OCI-LY3 (cell line): ENCODE measurements at regions not wholly inside any gene's neighbourhood (a gene's known extent, or its start where the extent isn't known, plus 50 kb on each side); places are given as distances from the start of the nearest gene placed in this dataset.

Experiments
- H2AFZ ChIP-seq: fragments of 200-600, 300-600 bp; shearing (Covaris generic); 2 replicates; pipeline ENCODE4 v1.6.0; 2014; ENCODE audit warnings: antibody characterized with exemption, low read depth, low read length
- H3K27ac ChIP-seq: fragments of 200-600, 300-600 bp; sonication (generic); 2 replicates; pipeline ENCODE4 v1.5.1; 2014; ENCODE audit warnings: mild to moderate bottlenecking, low read length, moderate library complexity, mixed read lengths
- H3K27me3 ChIP-seq: fragments of 200-600, 300-600 bp; sonication (generic); 2 replicates; pipeline ENCODE4 v1.6.1; 2014; ENCODE audit warnings: low read depth, low read length, mixed read lengths
- H3K36me3 ChIP-seq: fragments of 200-600, 300-600 bp; sonication (generic); replicated peaks from 2 replicates; pipeline ENCODE3; 2014; ENCODE audit warnings: low read depth, low read length, mixed read lengths
- H3K4me1 ChIP-seq: fragments of 300-600, 200-600 bp; sonication (generic); 2 replicates; pipeline ENCODE4 v1.6.1; 2014; ENCODE audit warnings: low read length, mixed read lengths
- H3K4me2 ChIP-seq: fragments of 200-600, 300-600 bp; sonication (generic); 2 replicates; pipeline ENCODE4 v1.6.1; 2014; ENCODE audit warnings: low read length, mixed read lengths
- H3K4me3 ChIP-seq: fragments of 300-600, 200-600 bp; sonication (generic); 2 replicates; pipeline ENCODE4 v1.5.1; 2014; ENCODE audit warnings: antibody characterized with exemption, mild to moderate bottlenecking, low read length, moderate library complexity
- H3K79me2 ChIP-seq: fragments of 300-600, 200-600 bp; shearing (Covaris generic); 2 replicates; pipeline ENCODE4 v1.6.1; 2014; ENCODE audit warnings: mild to moderate bottlenecking, low read length, mixed read lengths
- H3K9ac ChIP-seq: fragments of 300-600, 200-600 bp; shearing (Covaris generic); 2 replicates; pipeline ENCODE4 v1.6.0; 2014; ENCODE audit warnings: mild to moderate bottlenecking, low read length, moderate library complexity
- H3K9me3 ChIP-seq: fragments of 200-600, 300-600 bp; shearing (Covaris generic); 2 replicates; pipeline ENCODE4 v1.6.1; 2014; ENCODE audit warnings: low read length, mixed read lengths; ENCODE audit not compliant: insufficient read depth
- H4K20me1 ChIP-seq: fragments of 200-600, 300-600 bp; sonication (generic); 2 replicates; pipeline ENCODE4 v1.6.1; 2016; ENCODE audit warnings: low read length, mixed read lengths; ENCODE audit not compliant: insufficient read depth
- EZH2phosphoT487 ChIP-seq: fragments of 200-600 bp; shearing (Covaris generic); IDR thresholded peaks from 2 replicates; pipeline ENCODE4 v1.6.1; 2018; ENCODE audit warnings: antibody characterized with exemption, mixed run types, low read depth
- TF ChIP-seq, protein P1 (sequence below): fragments of 200-600, 300-600 bp; sonication (generic); IDR thresholded peaks from 2 replicates; pipeline ENCODE4 v1.5.1; 2014; ENCODE audit warnings: antibody characterized with exemption, low read length, low read depth

DNA sequence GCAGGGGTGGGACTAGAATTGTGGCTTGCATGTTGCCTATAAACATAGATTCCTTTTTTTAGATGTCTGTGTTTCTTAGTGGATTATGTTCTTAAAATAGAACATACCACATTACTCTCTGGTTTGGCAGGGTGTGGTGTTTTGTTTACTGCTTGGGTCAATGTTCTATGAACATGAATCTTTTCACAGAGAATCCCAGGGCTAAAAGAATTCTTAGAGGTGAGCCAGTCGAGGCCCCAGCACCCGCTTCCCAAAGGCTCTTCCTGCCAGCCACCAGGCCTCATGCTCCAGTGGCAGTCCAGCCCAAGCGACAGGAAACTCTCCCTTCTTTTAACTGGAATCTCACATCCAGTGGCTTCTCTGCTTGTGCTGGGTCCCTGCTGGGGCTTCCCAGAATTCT is 126.6 kb downstream of the C9orf152 start:
- TF ChIP-seq, protein P1, sequence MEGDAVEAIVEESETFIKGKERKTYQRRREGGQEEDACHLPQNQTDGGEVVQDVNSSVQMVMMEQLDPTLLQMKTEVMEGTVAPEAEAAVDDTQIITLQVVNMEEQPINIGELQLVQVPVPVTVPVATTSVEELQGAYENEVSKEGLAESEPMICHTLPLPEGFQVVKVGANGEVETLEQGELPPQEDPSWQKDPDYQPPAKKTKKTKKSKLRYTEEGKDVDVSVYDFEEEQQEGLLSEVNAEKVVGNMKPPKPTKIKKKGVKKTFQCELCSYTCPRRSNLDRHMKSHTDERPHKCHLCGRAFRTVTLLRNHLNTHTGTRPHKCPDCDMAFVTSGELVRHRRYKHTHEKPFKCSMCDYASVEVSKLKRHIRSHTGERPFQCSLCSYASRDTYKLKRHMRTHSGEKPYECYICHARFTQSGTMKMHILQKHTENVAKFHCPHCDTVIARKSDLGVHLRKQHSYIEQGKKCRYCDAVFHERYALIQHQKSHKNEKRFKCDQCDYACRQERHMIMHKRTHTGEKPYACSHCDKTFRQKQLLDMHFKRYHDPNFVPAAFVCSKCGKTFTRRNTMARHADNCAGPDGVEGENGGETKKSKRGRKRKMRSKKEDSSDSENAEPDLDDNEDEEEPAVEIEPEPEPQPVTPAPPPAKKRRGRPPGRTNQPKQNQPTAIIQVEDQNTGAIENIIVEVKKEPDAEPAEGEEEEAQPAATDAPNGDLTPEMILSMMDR = no peak
- no peak for TF ChIP-seq EZH2phosphoT487
- H3K27ac ChIP-seq = no peak overlapping the region
- H3K36me3 ChIP-seq = no peaks in the 10 kb centered on the region
- H3K9me3 ChIP-seq = no peaks in the 10 kb centered on the region
- H3K4me2 ChIP-seq = no peak overlapping the region
- no peak overlapping the region for H3K4me3 ChIP-seq
- no peaks in the 10 kb centered on the region for H3K27me3 ChIP-seq
- H3K4me1 ChIP-seq = no peaks in the 10 kb centered on the region
- H2AFZ ChIP-seq = no peak overlapping the region
- H3K79me2 ChIP-seq = peaks cover 76% of the 10 kb centered on the region
- H4K20me1 ChIP-seq = peaks cover 81% of the 10 kb centered on the region
- no peak overlapping the region for H3K9ac ChIP-seq

DNA sequence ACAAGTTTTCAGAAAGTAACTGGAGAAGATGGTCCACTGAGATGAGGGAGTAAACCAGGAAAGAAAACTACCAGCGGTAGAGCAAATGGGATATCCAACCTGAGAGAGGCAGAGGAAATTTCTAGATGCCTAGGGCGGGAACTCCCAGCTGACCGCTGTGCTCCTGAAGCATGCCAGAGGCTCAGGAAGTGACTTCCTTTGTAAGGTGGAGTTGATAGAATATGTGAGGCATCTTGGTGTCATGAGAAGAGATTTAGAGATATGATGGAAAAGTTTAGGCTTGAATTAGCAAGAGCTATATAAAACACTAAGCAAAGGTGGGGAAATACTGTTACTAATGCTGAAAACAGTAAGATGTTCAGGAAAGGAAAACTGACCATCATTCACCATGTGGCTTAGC is 124.1 kb downstream of the C9orf152 start:
- no peaks in the 10 kb centered on the region for H3K36me3 ChIP-seq
- H3K9ac ChIP-seq = no peak overlapping the region
- H3K79me2 ChIP-seq = peaks cover 76% of the 10 kb centered on the region
- TF ChIP-seq, protein P1 = no peak
- no peak for TF ChIP-seq EZH2phosphoT487
- H4K20me1 ChIP-seq = peaks cover 81% of the 10 kb centered on the region
- no peak overlapping the region for H3K4me2 ChIP-seq
- no peaks in the 10 kb centered on the region for H3K27me3 ChIP-seq
- no peak overlapping the region for H3K27ac ChIP-seq
- H2AFZ ChIP-seq = no peak overlapping the region
- no peak overlapping the region for H3K4me3 ChIP-seq
- no peaks in the 10 kb centered on the region for H3K4me1 ChIP-seq
- H3K9me3 ChIP-seq = no peaks in the 10 kb centered on the region

DNA sequence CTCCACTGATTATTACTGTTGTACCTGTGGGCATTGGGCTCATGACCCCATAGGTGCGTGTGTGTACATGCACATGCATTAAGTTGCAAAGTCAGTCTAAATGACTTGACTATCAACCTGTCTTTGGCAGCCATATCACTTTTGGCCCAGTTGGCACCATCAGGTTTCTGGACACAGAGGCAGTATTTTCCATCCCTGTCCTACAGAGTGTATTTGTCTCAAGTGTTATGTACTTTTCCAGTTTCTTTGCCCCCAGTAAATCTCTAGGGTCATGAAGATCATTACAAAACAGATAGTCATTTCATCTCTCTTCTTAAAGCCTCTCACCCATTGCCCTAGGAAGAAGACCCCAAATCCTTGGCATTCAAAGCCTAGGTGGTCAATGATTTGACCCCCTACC is 121.4 kb downstream of the C9orf152 start:
- H3K9ac ChIP-seq = no peak overlapping the region
- peaks cover 80% of the 10 kb centered on the region for H4K20me1 ChIP-seq
- H3K4me2 ChIP-seq = no peak overlapping the region
- no peaks in the 10 kb centered on the region for H3K9me3 ChIP-seq
- H3K4me3 ChIP-seq = no peak overlapping the region
- no peak overlapping the region for H3K27ac ChIP-seq
- TF ChIP-seq EZH2phosphoT487 = no peak
- TF ChIP-seq, protein P1 = no peak
- H3K79me2 ChIP-seq = peaks cover 69% of the 10 kb centered on the region
- H2AFZ ChIP-seq = no peak overlapping the region
- peaks cover 8% of the 10 kb centered on the region for H3K4me1 ChIP-seq
- H3K27me3 ChIP-seq = no peaks in the 10 kb centered on the region
- H3K36me3 ChIP-seq = no peaks in the 10 kb centered on the region

DNA sequence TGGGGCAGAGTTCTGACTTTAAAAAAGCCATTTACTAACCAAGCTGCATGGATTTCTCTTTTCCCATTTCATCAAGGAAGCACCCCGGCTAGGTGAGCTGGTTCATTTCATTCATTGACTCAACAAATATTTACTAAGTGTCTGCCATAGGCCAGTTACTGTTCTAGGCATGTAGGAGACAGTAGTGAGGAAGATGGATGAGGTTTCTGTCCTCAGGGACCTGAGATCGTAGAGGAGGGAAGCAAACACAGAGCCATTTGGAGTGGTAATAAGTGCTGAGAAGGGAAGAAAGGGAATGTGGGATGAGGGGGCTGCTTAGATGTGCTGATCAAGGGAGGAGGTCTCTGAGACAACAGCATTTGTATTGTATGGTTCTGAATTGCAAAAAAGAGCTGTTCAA is 120.4 kb downstream of the C9orf152 start:
- H3K36me3 ChIP-seq = no peaks in the 10 kb centered on the region
- H3K4me3 ChIP-seq = no peak overlapping the region
- H3K9me3 ChIP-seq = no peaks in the 10 kb centered on the region
- no peak overlapping the region for H3K9ac ChIP-seq
- H3K27me3 ChIP-seq = no peaks in the 10 kb centered on the region
- H2AFZ ChIP-seq = no peak overlapping the region
- peaks cover 8% of the 10 kb centered on the region for H3K4me1 ChIP-seq
- H4K20me1 ChIP-seq = peaks cover 78% of the 10 kb centered on the region
- peaks cover 67% of the 10 kb centered on the region for H3K79me2 ChIP-seq
- no peak overlapping the region for H3K4me2 ChIP-seq
- no peak overlapping the region for H3K27ac ChIP-seq
- TF ChIP-seq EZH2phosphoT487 = no peak

DNA sequence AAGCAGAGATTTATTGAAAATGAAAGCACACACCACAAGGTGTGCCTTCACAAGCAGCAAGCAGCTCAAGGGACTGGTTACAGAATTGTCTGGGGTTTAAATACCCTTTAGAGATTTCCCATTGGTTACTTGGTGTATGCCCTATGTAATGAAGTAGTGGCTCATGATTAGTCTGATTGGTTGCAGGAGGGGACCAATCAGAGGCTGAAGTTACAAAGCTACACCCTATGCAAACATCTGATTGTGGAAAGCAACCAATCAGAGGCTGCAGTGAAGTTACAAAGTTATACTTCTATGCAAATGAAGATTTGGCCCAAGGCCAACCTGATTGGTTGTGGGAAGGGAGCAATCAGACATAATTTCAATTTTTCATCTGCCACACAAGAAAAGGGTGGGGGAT is 119.9 kb downstream of the C9orf152 start:
- peaks cover 79% of the 10 kb centered on the region for H4K20me1 ChIP-seq
- H3K79me2 ChIP-seq = peaks cover 67% of the 10 kb centered on the region
- no peak for TF ChIP-seq EZH2phosphoT487
- TF ChIP-seq, protein P1 = no peak

More for the DNA sequence above, 119.9 kb downstream of the C9orf152 start:
- Histone ChIP-seq H2AFZ (no peak overlapping the region), H3K4me2 (no peak overlapping the region), H3K36me3 (no peaks in the 10 kb centered on the region), H3K4me3 (no peak overlapping the region), H3K9me3 (no peaks in the 10 kb centered on the region), H3K27ac (no peak overlapping the region), H3K9ac (no peak overlapping the region), H3K27me3 (no peaks in the 10 kb centered on the region), H3K4me1 (peaks cover 8% of the 10 kb centered on the region)
